Osteocyte (in vitro differentiated cells): ENCODE measurements at regions not wholly inside any gene's neighbourhood (a gene's known extent, or its start where the extent isn't known, plus 50 kb on each side); places are given as distances from the start of the nearest gene placed in this dataset.
A peak's percentile ranks its signal among the peaks of the same experiment; 100 is the strongest.

Experiments
- DNase-seq: peaks from one replicate; pipeline ENCODE4 v3.0.0; 2021; ENCODE audit warnings: mixed read lengths; ENCODE audit not compliant: unreplicated experiment; ENCODE audit errors: extremely low spot score
- H3K27ac Mint-ChIP-seq: one replicate; pipeline ENCODE4 v1.8.0; 2021; ENCODE audit warnings: mild to moderate bottlenecking, mixed read lengths; ENCODE audit not compliant: unreplicated experiment
- H3K27me3 Mint-ChIP-seq: one replicate; pipeline ENCODE4 v1.8.0; 2021; ENCODE audit warnings: mixed read lengths; ENCODE audit not compliant: unreplicated experiment
- H3K36me3 Mint-ChIP-seq: one replicate; pipeline ENCODE4 v1.8.0; 2021; ENCODE audit warnings: mixed read lengths; ENCODE audit not compliant: unreplicated experiment
- H3K4me1 Mint-ChIP-seq: one replicate; pipeline ENCODE4 v1.8.0; 2021; ENCODE audit warnings: mixed read lengths; ENCODE audit not compliant: unreplicated experiment
- H3K4me3 Mint-ChIP-seq: one replicate; pipeline ENCODE4 v1.8.0; 2021; ENCODE audit warnings: mild to moderate bottlenecking, moderate library complexity, mixed read lengths; ENCODE audit not compliant: unreplicated experiment
- H3K9me3 Mint-ChIP-seq: one replicate; pipeline ENCODE4 v1.8.0; 2021; ENCODE audit warnings: mixed read lengths; ENCODE audit not compliant: unreplicated experiment
- CTCF ChIP-seq: fragments of 200-600 bp; sonication (generic); IDR thresholded peaks from 2 replicates; pipeline ENCODE4 v1.5.0; 2021; ENCODE audit warnings: antibody characterized with exemption, mild to moderate bottlenecking, moderate library complexity

DNA sequence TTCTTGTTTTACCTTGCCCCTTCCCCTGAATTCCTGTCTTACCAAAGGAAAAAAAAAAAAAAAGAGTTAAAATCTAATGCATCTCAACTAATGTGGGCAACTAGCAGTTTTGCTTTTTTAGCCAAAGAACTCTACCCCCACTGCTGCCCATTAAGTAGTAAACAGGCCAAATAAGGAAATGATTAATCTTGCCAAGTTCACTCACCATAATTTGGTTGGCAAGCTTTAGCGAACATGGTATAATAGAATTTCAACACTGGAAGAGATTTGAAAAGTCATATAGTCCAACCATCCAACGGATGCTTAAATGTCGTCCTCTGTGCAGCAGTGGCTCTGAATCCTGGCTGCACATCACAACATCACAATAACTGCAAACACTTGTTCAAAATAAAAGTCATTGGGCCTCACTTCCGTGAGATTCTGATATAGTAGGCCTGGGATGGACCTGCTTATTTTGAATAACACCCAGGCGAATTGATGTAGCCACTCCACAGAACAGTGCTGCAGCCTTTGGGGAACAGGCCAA is 142.0 kb upstream of the UBE2E1 start:
- Mint-ChIP-seq H3K27ac (no peak overlapping the region), H3K4me1 (peaks cover 14% of the 10 kb centered on the region), H3K4me3 (no peak overlapping the region), H3K36me3 (no peaks in the 10 kb centered on the region), H3K27me3 (no peaks in the 10 kb centered on the region), H3K9me3 (no peaks in the 10 kb centered on the region)
- DNase-seq: no peak
- TF ChIP-seq CTCF: no peak

GRCh38 chr3:23664459-23664858 is 141.3 kb upstream of the UBE2E1 start:
- no peak for TF ChIP-seq CTCF
- no peak for DNase-seq
- H3K27ac Mint-ChIP-seq: no peak overlapping the region
- peaks cover 16% of the 10 kb centered on the region for H3K4me1 Mint-ChIP-seq
- H3K27me3 Mint-ChIP-seq: no peaks in the 10 kb centered on the region
- no peaks in the 10 kb centered on the region for H3K36me3 Mint-ChIP-seq
- no peaks in the 10 kb centered on the region for H3K9me3 Mint-ChIP-seq
- no peak overlapping the region for H3K4me3 Mint-ChIP-seq

DNA sequence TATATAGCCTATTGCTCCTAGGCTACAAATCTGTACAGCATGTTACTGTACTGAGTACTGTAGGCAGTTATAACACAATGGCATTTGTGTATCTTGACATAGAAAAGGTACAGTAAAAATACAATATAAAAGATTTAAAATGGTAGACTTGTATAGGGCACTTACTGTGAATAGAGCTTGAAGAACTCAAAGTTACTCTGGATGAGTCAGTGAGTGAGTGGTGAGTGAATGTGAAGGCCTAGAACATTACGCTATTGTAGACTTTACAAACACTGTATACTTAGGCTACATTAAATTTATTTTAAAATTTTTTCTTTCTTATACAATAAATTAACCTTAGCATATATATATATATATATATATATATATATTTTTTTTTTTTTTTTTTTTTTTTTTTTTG is 140.0 kb upstream of the UBE2E1 start:
- no peaks in the 10 kb centered on the region for H3K27me3 Mint-ChIP-seq
- no peak for TF ChIP-seq CTCF
- no peak overlapping the region for H3K4me3 Mint-ChIP-seq
- H3K27ac Mint-ChIP-seq: no peak overlapping the region
- no peak for DNase-seq
- no peaks in the 10 kb centered on the region for H3K36me3 Mint-ChIP-seq
- H3K4me1 Mint-ChIP-seq: peaks cover 16% of the 10 kb centered on the region
- no peaks in the 10 kb centered on the region for H3K9me3 Mint-ChIP-seq

DNA sequence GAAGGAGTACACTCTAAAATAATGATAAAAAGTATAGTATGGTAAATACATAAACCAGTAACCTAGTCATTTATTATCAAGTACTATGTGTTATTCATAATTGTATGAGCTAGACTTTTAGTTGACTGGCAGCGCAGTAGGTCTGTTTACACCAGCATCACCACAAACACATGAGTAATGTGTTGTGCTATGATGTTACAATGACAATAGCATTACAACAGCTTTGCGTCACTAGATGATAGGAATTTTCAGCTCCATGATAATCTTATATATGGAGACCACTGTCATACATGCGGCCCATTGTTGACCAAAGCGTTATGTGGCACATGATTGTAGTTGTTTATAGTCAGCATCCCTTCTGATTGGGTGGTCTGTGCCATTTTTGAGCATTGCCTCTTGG is 138.9 kb upstream of the UBE2E1 start:
- H3K27ac Mint-ChIP-seq: no peak overlapping the region
- no peak for TF ChIP-seq CTCF
- H3K9me3 Mint-ChIP-seq: no peaks in the 10 kb centered on the region
- H3K36me3 Mint-ChIP-seq: no peaks in the 10 kb centered on the region
- H3K4me3 Mint-ChIP-seq: no peak overlapping the region
- no peak for DNase-seq
- H3K27me3 Mint-ChIP-seq: no peaks in the 10 kb centered on the region
- peaks cover 16% of the 10 kb centered on the region for H3K4me1 Mint-ChIP-seq

DNA sequence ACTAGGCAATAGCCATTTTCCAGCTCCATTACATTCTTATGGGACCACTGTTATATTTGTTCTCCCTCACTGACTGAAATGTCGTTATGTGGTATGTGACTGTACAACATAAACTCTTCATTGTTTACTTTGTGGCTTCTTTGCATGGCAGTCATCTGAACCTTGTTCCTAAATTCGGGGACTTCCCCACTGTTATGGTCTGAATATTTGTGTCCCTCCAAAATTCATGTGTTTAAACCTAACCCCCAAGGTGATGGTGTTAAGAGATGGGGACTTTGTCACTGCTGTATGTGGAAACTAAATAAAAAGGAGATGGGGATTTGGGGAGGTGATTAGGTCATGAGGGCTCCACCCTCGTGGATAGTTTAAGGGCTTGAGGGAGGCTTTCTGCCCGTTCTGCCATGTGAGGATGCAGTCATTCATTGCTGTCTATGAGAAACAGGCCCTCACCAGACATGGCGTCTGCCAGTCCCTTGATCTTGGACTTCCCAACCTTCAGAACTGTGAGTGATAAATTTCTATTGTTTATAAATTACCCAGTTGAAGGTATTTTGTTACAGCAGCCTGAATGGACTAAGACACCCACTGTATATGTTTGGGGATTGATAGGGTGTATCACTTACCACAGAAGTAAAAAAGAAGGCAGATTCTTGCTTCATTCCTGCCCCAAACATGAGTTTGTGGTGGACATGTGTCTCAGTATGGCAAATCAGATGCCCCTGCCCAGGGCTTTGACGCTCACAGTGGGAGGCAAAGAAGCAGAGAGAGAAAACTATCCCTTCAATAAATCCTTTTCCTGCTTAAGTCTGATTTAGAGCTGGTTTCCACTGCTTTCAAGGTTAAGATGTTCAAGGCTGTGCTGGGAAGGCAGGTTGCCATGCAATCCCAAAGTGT is 138.0 kb upstream of the UBE2E1 start:
- Mint-ChIP-seq H3K4me3 (no peak overlapping the region), H3K4me1 (peaks cover 16% of the 10 kb centered on the region), H3K27ac (peak overlapping the region; percentile 42)

More for the DNA sequence above, 138.0 kb upstream of the UBE2E1 start:
- Mint-ChIP-seq H3K36me3 (no peaks in the 10 kb centered on the region), H3K27me3 (no peaks in the 10 kb centered on the region), H3K9me3 (no peaks in the 10 kb centered on the region)
- no peak for DNase-seq
- no peak for TF ChIP-seq CTCF
